HS-5 (cell line): ENCODE measurements at regions not wholly inside any gene's neighbourhood (a gene's known extent, or its start where the extent isn't known, plus 50 kb on each side); places are given as distances from the start of the nearest gene placed in this dataset.

Experiments used
- DNase-seq: peaks from one replicate; pipeline ENCODE4 v3.0.0-alpha.2; 2012; ENCODE audit warnings: low read depth

- no peak for DNase-seq
Observed at GRCh38 chr2:2993172-2993692, 384.4 kb downstream of the EIPR1 start.

GRCh38 chr2:2992634-2993033 is 385.0 kb downstream of the EIPR1 start:
- DNase-seq: no peak

DNA sequence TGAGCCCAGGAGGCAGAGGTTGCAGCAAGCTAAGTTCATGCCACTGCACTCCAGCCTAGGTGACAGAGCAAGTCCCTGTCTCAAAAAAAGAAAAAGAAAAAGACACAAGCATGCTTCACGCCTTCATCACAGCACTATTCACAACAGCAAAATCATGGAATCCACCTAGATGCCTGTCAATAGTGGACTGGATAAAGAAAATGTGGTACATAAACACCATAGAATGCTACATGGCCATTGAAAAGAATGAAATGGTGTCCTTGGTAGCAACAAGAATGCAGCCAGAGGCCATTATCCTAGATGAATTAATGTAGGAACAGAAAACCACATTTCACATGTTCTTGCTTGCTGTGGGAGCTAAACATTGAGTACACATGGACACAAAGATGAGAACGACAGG is 392.6 kb downstream of the EIPR1 start:
- DNase-seq: no peak

DNA sequence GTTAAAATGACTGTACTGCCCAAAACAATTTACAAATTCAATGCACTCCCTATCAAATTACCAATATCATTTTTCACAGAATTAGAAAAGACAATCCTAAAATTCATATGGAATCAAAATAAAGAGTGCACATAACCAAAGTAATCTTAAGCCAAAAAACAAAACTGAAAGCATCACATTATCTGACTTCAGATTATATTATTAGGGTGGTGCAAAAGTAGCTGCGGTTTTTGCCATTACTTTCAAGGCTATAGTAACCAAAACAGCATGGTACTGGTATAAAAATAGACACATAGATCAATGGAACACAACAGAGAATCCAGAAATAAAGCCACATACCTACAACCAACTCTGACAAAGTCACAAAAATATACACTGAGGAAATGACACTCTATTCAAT is 396.6 kb downstream of the EIPR1 start:
- DNase-seq: no peak

DNA sequence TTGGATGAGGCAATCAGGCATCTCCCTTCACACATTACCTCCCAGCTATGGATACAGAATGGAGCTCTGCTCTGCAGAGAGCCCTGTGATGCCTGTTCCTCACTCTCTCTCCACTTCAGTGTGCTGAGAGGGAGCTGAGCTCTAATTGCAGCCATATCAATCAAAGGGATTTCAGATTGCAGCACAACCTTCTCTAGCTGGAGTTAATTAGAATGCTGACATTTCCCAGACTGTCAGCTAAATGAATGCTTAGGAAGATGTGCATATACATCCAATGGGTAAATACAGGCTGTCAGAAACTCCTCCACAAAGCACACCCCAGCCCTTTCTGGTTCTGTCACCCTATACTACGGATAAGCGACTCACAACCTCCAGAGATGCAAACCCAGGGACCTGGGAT is 402.6 kb downstream of the EIPR1 start:
- DNase-seq: no peak

- DNase-seq: no peak
Observed at GRCh38 chr2:2960441-2961133, 417.0 kb downstream of the EIPR1 start.

DNA sequence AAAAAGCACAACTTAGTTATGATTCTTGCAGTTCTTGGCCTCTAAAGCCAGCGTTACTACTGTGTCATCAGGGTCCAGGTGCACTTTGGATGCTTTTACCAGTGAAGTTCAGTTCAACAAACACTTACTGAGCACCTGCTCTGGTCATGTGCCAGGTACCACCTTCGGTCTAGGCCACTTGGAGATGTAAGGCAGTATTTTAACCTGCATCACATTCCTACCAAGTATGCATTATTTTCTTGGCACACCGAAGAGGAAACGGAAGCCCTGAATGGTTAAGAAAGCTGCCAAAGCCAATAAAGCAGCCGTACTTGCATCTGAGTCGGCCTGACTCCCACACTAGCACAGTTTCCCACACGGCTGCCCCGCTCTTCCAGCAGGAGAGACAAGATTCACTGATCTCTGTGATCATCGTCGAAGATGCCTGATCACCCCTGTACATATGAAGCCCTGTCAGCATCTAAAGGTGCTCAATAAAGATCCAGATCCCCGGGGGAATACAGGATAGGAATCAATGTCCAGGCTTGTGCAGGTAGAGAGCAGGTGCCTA is 427.1 kb downstream of the EIPR1 start:
- no peak for DNase-seq

DNA sequence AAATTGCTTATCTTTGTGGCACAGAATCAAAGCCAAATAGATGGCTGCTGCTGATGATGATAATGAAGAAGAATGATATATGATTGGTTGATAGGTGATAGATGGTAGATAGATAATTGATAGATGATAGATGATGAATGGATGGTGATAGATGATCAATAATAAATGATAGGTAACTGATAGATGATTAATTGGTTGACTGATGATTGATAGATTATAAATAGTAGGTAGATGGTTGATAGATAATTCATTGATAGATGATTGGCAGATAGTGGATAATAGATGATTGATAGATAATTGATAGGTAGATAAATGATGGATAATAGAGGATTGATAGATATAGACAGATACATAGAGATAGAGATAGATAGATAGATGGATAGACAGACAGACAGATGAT is 430.2 kb downstream of the EIPR1 start:
- no peak for DNase-seq

DNA sequence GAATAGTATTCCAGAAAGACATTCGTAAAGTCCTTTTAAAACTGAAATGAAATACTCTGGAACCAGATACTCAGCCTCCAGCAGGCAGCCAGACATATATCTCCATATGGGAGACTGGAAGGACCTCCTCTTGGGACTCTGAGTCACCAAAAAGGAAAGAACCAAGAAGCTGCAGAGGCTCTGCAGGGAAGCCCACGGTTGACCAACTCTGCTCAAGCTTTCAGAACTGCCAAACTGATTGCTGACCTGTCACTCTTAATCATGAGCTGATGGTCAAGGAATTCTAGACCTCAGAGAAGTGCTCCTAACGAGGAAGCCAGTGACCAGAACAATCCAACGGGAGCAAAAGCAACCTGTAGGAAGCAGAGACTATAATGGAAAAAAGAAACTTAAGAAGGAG is 434.7 kb downstream of the EIPR1 start:
- no peak for DNase-seq

DNA sequence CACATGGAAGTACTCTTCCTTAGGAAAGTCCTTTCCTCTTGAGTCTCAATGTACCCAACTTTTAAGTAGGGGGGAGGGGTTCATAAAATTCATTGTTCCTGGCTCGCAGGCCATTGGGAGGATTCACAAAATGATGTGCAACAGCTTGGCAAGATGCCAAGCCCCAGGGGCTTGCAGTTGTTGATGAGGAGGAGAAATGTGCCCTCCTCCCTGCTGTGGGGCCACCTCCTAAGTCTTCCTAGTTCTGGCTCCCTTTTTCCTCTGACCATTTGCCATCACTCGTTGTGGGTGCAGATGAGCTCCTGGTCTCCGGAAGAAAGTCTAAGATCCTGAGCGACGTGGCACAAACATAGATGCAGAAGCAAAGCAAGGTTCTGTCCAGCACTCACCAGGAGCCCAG is 435.4 kb downstream of the EIPR1 start:
- DNase-seq: no peak

- DNase-seq: no peak
Observed at GRCh38 chr2:2941205-2941604, 436.4 kb downstream of the EIPR1 start.

DNA sequence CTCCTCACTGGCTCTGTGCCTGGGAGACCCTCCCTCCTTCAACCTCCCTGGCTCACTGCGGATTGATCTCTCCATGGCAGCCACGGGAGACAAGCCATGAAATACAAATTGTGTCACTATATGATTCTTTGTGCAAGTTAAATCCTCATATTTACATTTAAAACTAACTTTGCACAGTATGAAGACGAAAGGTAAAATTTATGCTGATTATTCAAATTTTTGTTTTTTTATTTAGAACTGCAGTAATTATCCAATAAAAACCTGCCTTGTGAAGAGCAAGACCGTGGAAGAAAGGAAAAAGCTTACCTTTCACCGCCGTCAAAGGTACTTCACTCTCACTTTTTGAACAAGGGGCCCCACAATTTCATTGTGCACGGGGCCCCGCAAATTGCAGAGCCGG is 436.9 kb downstream of the EIPR1 start:
- DNase-seq: no peak

GRCh38 chr2:2940061-2940460 is 437.6 kb downstream of the EIPR1 start:
- no peak for DNase-seq

DNA sequence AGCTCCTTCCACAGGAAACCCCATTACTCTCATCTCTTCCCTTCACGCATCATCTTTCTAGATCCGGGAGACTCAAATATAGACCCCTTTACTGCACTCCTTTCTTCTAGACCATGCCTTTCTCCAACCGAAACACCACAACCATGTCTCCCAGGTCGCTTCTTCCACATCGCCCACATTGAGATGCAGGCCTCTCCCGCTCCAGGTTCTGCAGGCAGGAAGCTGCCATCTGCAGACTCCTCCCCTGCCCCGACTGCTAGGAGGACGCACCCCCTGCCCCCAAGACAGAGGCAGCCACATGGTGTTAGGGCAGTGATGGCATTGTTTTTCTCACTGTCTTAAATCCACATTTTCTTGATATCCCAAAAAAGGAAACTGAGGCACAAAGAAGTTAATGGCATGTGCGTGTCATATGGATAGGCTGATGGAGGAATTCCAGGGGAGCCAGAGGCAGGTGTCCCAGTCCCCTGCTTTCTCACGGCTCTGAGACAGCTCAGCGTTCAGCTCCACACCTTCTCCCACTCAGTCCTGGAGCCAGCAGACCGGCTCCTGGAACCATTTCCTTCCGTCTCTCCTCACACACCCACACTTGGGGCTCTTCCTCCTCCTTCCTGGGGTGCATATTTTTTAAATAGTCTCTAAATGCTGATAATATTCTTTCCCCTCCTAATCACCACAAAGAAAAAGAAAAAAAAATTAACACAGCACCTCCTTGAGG is 438.4 kb downstream of the EIPR1 start:
- DNase-seq: no peak

DNA sequence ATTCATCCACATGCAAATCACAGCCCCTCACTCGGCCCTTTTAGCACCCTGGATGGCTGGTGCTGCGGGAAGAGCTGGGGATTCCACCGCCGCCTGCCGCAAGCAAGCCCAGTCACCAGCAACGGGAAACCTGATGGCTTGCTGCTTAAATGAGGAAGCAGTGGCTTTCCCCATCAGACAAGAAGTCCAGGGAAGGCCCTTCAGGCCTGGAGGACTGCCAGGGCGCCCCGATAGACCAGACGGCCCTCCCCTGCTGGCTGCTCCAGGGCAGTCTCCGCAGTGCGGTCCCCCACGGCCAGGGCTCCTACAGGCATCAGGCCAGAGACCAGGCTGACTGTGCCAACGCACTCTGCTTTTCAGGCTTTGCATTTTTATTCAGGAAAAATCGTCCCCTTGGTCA is 439.1 kb downstream of the EIPR1 start:
- DNase-seq: no peak

DNA sequence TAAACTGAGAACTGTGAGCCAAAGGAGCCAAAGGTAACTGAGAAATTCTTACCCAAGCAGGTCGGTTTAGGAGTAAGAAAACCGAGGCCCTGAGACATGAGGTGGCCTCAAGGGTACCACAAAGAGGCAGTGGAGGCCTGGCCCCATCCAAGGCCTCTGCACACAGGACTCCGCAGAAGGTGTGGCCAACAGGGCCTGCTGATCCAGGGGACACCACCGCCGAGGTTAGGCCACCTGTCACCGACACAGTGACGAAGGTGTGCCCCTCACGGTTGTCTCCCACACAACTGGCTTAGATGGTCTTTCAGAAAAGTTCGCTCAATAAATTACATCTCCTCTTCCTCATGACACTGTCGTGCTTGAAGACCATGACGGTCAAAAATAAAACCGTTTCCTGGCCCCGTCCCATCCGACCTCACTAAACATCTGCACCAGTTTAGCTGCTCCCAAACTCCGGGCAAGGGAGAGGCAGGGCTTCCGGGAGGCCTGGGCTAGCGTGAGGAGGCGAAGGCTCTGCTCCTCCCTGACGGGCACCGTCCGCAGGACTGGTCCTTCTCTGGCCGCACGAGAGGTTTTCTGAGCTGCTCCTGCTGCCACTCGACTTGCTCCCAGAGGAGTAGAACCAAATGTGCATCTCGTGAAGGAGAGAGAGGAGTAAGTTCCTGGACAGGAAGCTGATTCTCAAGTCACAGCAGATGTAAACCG is 442.0 kb downstream of the EIPR1 start:
- no peak for DNase-seq

DNA sequence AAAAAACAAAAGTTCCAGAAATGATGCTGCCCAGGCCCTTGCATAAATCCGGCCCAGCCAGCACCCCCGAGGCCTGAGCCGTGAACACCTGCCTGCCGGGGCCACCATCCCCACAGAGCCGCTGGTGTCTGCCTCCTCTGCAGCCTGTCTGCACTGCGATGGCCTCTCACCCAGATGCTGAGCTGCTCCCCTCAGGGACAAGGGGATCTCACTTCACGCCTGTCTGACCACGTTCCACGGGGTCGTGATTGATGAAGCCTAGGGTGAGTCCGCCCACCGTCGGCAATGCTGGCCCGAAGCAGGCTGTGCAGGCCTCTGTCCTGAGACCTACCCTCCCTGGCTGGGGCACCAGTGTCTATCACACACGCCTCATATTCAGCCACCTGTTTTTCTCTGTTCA is 444.2 kb downstream of the EIPR1 start:
- no peak for DNase-seq

GRCh38 chr2:2932692-2933305 is 444.8 kb downstream of the EIPR1 start:
- DNase-seq: no peak

DNA sequence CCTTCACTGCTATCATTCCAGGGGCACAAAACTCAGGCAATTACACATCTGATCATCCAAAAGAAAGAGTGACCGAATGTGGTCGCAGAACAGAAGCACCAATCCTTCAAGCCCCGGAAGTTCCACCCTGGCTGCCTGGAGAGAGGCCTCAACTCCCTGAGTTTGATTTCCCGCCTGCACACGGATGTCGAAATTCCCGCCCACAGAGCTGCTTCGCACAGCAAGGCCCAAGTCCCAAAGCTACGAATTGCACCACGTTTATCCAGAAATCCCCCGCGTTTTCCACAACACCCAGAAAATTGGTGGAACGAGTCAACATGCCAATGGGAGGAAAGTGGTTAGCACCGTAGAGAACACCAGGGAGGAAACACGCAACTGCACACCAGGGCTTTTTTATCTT is 445.4 kb downstream of the EIPR1 start:
- DNase-seq: no peak

DNA sequence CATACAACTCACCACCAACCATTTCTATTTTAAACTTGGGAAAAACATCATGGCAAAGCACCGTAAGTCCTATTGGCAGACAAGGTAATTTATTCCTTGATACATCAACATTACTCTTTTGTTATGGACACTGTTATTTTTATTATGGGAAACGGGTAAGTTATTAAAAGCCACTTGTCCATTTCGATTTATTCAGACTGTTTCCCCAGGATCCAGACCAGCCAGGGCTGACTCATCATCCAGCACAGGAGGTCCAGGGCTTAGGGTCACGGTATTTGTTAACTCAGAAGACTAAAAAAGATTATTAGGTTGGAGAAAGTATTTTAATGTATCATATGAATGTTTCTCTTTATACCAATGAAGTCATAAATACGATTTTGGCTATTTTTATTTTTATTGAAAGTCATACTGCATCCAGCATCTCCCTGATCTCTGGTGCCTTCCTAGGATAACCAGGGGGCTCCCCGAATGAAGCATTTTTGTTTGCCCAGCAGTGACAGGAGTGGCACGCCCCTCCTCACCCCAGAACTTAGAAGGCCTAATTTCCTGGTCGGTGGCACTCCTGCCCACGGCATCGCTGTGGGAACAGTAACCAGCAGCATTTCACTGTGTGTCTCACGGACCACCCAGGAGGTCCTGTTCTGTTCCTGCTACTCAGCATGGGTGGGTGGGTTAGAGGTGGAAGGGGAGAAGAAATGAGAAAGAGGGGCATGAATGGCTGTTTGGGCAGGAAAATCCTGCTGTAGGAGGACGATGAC is 446.1 kb downstream of the EIPR1 start:
- no peak for DNase-seq

- DNase-seq: no peak
Observed at GRCh38 chr2:2930841-2931240, 446.8 kb downstream of the EIPR1 start.

DNA sequence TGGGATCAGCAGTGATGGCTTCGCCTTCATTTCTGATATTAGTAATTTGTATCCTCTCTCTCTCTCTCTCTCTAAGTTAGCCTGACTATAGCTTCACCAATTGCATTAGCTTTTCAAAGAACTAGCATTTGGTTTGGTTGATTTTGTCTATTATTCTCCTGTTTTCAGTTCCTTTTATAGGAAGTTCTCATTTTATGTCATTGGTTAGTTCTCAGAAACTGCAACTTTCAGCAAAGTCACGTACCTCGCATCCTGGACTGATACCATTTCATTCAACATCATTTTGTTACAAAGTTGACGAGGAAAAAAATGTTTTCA is 450.8 kb downstream of the EIPR1 start:
- no peak for DNase-seq
